IPS-NIHi7 (cell line): ENCODE measurements at regions not wholly inside any gene's neighbourhood (a gene's known extent, or its start where the extent isn't known, plus 50 kb on each side); places are given as distances from the start of the nearest gene placed in this dataset.

ENCODE experiments used
- DNase-seq: peaks from one replicate; pipeline ENCODE4 v3.0.0; 2012; ENCODE audit warnings: mixed read lengths; ENCODE audit errors: extremely low spot score

GRCh38 chr16:86379505-86379846, 130.9 kb upstream of the FOXF1 start:
- no peak for DNase-seq

GRCh38 chr16:86380030-86380429, 130.3 kb upstream of the FOXF1 start:
- no peak for DNase-seq

GRCh38 chr16:86381491-86381890, 128.8 kb upstream of the FOXF1 start:
- no peak for DNase-seq

- no peak for DNase-seq
Observed at GRCh38 chr16:86382067-86382773, 128.1 kb upstream of the FOXF1 start.

GRCh38 chr16:86382774-86383407, 127.4 kb upstream of the FOXF1 start:
- no peak for DNase-seq

- no peak for DNase-seq
Observed at GRCh38 chr16:86383488-86384262, 126.7 kb upstream of the FOXF1 start.

- DNase-seq, result no peak
Observed at GRCh38 chr16:86384263-86384649, 126.1 kb upstream of the FOXF1 start.

- DNase-seq, result no peak
Observed at GRCh38 chr16:86384980-86385379, 125.3 kb upstream of the FOXF1 start.

GRCh38 chr16:86387468-86388440, 122.6 kb upstream of the FOXF1 start:
- DNase-seq, result no peak

- DNase-seq, result no peak
Observed at GRCh38 chr16:86388976-86389375, 121.4 kb upstream of the FOXF1 start.

GRCh38 chr16:86389566-86390328, 120.6 kb upstream of the FOXF1 start:
- DNase-seq, result no peak

- no peak for DNase-seq
Observed at GRCh38 chr16:86390335-86390734, 120.0 kb upstream of the FOXF1 start.

- DNase-seq, result no peak
Observed at GRCh38 chr16:86391486-86391885, 118.8 kb upstream of the FOXF1 start.

GRCh38 chr16:86391984-86392383, 118.3 kb upstream of the FOXF1 start:
- no peak for DNase-seq

- DNase-seq, result no peak
Observed at GRCh38 chr16:86392436-86393152, 117.7 kb upstream of the FOXF1 start.

GRCh38 chr16:86393907-86394626, 116.3 kb upstream of the FOXF1 start:
- DNase-seq, result no peak

GRCh38 chr16:86395477-86395876, 114.8 kb upstream of the FOXF1 start:
- no peak for DNase-seq

- no peak for DNase-seq
Observed at GRCh38 chr16:86396422-86396821, 113.9 kb upstream of the FOXF1 start.

GRCh38 chr16:86396901-86397311, 113.4 kb upstream of the FOXF1 start:
- peak; percentile 50 for DNase-seq

GRCh38 chr16:86398201-86398600, 112.1 kb upstream of the FOXF1 start:
- DNase-seq, result no peak
